Skeletal muscle tissue (tissue), 3 donors: ENCODE measurements at regions not wholly inside any gene's neighbourhood (a gene's known extent, or its start where the extent isn't known, plus 50 kb on each side); places are given as distances from the start of the nearest gene placed in this dataset.

ENCODE experiments used
- H3K27ac ChIP-seq: one replicate; pipeline ENCODE4 v1.7.0; 2013; ENCODE audit warnings: mild to moderate bottlenecking, low read depth, low read length, inconsistent platforms
- H3K27me3 ChIP-seq, 3 donors: one replicate each; pipeline ENCODE4 v1.7.0; 2013; ENCODE audit warnings: low read length in 3 of 3; ENCODE audit not compliant: control insufficient read depth in 3 of 3, insufficient read depth in 3 of 3
- H3K36me3 ChIP-seq, 3 donors: one replicate each; pipeline ENCODE4 v1.7.0; 2013; ENCODE audit warnings: low read length in 3 of 3; ENCODE audit not compliant: control insufficient read depth in 3 of 3, insufficient read depth in 3 of 3
- H3K4me1 ChIP-seq, 3 donors: one replicate each; pipeline ENCODE4 v1.7.0; 2013; ENCODE audit warnings: low read length in 3 of 3, mild to moderate bottlenecking in 3 of 3; ENCODE audit not compliant: control insufficient read depth in 3 of 3, insufficient read depth in 3 of 3
- H3K4me3 ChIP-seq, 3 donors: one replicate each; pipeline ENCODE4 v1.7.0; 2013; ENCODE audit warnings: low read length in 3 of 3
- H3K9ac ChIP-seq, 3 donors: one replicate each; pipeline ENCODE4 v1.7.0; 2013; ENCODE audit warnings: low read length in 3 of 3, mild to moderate bottlenecking in 3 of 3, moderate library complexity in 2 of 3, low read depth in 1 of 3
- H3K9me3 ChIP-seq, 3 donors: one replicate each; pipeline ENCODE4 v1.7.0; 2013; ENCODE audit warnings: low read length in 3 of 3; ENCODE audit not compliant: control insufficient read depth in 3 of 3
- donor health status: Osteomylitis.

DNA sequence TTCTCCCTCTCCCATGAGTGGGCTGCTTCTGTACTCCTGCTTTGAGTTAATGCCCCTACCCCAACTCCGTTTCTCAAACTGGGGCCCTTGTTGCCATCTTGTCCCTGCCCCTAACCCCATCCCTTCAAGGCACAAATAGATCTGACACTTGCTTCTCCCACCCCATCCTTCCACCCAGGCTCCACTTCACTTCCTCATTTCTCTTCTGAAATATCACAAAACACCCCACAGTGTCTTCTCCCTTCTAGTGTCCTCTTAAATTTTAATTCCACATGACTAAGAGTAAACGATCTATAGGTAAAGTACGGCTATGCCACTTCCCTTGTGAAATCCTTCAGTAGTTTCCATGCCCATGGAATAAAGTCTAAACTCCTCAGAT, 571.6 kb upstream of the NOX3 start:
- Histone ChIP-seq H3K27ac (no peak overlapping the region), H3K36me3 (no peaks in the 10 kb centered on the region), H3K9me3 (peaks cover 0 to 11% (median 0%) of the 10 kb centered on the region in 3 donors), H3K9ac (no peak overlapping the region), H3K4me3 (no peak overlapping the region), H3K27me3 (no peaks in the 10 kb centered on the region), H3K4me1 (no peaks in the 10 kb centered on the region)

DNA sequence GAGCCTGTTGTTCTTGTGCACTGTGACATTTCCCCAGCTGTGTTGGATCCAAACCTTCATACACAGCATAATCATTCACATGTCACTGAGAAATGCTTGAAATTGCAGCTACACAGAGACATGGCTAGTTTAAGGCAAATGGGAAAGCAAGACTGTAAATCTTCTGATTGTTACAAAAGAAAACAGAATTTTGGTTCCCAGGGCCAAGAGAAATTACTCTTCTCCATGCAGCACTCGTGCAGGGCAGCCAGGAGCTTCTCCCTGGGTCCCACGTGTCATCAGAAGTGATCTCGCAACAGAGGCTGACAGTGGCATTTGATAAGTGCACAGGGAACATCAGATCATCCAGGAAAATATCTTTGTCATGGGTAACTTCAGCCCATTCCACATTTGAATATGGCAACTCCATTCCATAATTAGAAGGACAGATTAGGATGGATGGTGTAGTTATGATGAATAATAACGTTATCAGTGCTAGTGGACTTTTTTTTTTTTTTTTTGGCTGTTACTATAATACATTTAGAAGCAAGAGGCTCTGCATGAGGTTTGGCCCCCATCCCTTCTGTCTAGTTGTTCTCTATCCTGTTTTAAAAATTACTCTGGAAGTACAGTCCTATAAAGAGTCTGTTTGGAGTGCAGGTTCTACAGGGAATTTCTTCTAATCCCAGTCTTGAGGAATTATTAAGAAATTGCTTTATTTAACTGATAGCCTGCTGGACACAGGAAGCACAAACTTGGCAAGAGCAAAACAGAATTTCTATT, 571.0 kb upstream of the NOX3 start:
- Histone ChIP-seq H3K9ac (no peak overlapping the region), H3K4me3 (no peak overlapping the region), H3K27ac (no peak overlapping the region), H3K27me3 (no peaks in the 10 kb centered on the region), H3K4me1 (peaks cover 0 to under 1% (median 0%) of the 10 kb centered on the region in 3 donors), H3K36me3 (no peaks in the 10 kb centered on the region), H3K9me3 (peaks cover 0 to 11% (median 0%) of the 10 kb centered on the region in 3 donors)

DNA sequence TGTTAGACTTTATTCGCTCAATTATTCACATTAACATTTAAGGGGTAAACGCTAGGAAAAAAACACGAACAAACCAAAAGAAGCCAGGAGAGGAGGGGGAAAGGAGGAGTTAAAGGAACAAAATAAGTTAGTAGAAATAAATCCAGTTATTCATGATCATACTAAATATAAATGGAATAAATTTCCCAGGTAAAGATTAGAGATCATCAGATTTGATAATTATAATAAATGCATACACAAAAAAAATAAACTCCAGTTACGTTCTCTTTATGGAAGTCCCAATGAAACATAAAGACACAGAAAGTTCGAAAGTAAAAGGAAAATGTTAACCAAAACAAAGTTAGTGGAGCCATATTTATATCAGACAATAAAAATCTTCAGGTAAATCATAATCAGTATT, 568.7 kb upstream of the NOX3 start:
- no peaks in the 10 kb centered on the region for H3K27me3 ChIP-seq
- H3K9me3 ChIP-seq = peaks cover 0 to 11% (median 0%) of the 10 kb centered on the region in 3 donors
- H3K4me1 ChIP-seq = peaks cover 2 to 6% (median 6%) of the 10 kb centered on the region in 3 donors
- no peak overlapping the region for H3K27ac ChIP-seq
- no peaks in the 10 kb centered on the region for H3K36me3 ChIP-seq
- H3K9ac ChIP-seq = no peak overlapping the region
- H3K4me3 ChIP-seq = no peak overlapping the region

DNA sequence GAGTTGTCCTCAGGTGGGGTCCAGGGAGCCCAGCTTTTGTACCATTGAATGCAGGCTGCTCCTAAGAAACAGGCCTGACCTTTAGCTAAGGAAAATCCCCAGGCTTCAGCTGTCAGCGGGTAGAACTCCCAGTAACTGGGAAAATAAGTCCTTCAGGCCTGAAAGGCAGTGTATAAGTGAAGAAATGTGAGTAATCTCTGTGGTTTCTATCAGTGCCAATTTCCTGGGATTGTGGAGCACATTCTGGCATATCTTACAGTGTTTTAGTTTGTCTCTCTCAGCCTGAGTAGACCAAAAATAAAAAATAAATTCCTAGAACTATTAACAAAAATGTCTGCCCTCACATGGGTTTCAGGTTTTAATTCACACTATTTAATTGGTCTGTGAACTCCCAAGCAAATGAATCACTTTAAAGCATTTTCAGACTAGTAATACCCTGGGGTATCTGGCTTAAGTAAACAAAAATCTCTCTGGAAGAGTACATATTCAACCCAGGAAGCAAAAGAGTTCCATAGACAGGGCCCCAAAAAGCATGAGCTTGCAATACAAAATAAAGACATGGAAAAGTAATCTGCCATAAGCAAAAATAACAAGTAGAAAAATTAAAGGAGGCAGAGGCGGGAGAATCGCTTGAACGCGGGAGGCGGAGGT, 566.2 kb upstream of the NOX3 start:
- no peak overlapping the region for H3K27ac ChIP-seq
- H3K36me3 ChIP-seq = no peaks in the 10 kb centered on the region
- peaks cover 2 to 6% (median 6%) of the 10 kb centered on the region in 3 donors for H3K4me1 ChIP-seq
- H3K27me3 ChIP-seq = no peaks in the 10 kb centered on the region
- no peak overlapping the region for H3K9ac ChIP-seq
- peaks cover 0 to 11% (median 0%) of the 10 kb centered on the region in 3 donors for H3K9me3 ChIP-seq
- H3K4me3 ChIP-seq = no peak overlapping the region

DNA sequence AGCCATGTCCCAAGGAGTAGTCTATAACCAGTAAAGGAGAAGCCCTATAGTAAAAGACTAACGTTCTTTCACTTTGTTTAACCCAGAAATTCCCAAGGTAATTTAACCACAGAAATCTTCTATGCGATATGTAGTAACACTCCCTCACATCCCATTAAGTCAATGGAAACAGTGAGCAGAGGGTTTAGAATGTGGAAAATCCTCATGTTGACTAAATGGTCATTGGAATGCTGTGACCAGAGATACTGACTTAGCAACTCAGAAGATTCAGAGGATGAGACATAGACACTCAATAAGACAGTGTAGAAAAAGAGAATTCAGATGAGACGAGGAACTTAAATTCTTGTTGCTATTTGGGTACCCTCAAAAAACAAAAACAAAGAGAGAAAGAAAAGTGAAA, 562.2 kb upstream of the NOX3 start:
- Histone ChIP-seq H3K9ac (no peak overlapping the region), H3K27me3 (no peaks in the 10 kb centered on the region), H3K9me3 (no peaks in the 10 kb centered on the region), H3K4me3 (no peak overlapping the region), H3K36me3 (no peaks in the 10 kb centered on the region), H3K27ac (no peak overlapping the region), H3K4me1 (peaks cover 2 to 6% (median 6%) of the 10 kb centered on the region in 3 donors)

DNA sequence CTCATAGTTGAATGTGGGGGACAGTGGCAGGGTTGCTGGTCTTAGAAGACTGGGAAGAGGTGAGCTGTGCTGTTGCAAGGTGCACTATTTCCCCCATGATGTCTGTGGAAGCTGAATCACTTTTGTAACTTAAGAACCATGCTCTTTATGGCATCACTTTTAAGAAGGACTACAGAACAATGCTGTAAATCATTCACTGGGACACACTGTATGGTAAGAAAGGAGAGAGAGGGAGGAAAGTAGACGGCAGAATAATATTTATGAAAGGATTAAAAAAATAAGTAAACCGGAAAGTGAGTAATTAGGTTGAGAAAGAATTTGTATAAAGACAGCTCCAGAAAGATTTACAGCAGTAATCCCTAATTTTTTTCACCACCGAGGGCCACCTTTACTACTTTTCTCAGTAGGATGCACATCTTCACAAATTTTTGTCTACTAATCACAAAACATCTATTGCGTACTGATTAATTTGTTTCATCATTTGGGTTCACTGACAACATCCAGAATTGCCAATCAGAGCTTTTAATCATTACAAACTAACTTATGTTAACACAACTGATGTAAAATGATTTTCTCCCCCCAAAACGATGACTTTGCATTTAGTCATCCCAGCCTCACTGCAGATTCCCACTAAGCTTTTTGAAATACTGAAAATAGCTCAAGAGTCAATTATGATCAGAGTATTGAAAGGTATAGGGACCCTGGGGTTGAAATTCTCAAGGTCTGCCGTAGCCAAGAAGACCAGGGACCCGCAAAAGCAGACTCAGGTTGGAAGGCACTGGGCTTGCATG, 560.7 kb upstream of the NOX3 start:
- no peak overlapping the region for H3K9ac ChIP-seq
- no peak overlapping the region for H3K4me3 ChIP-seq
- peaks cover under 1 to 4% (median 4%) of the 10 kb centered on the region in 3 donors for H3K4me1 ChIP-seq

DNA sequence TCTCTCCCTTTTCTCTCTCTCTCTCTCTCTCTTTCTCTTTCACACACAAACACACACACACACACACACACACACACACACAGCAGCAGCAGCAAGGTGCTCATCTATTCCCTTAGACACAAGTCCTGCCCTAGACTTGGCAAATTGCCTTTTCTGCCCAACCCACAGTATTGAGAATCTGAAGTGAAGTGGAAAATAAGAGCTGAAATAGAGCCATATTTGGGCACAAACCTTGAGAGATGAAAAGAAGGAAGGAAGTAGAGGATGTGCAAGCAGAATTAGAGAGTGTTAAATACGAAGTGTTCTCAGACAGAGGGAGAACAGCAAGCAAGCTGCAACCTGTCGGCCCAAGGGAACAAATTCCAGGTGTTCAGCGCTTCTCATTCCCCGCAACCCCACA, 557.5 kb upstream of the NOX3 start:
- Histone ChIP-seq H3K9ac (no peak overlapping the region), H3K27me3 (no peaks in the 10 kb centered on the region), H3K9me3 (no peaks in the 10 kb centered on the region), H3K4me1 (no peaks in the 10 kb centered on the region), H3K36me3 (no peaks in the 10 kb centered on the region), H3K27ac (no peak overlapping the region), H3K4me3 (no peak overlapping the region)

More for the DNA sequence above, 560.7 kb upstream of the NOX3 start:
- Histone ChIP-seq H3K9me3 (no peaks in the 10 kb centered on the region), H3K27me3 (no peaks in the 10 kb centered on the region), H3K36me3 (no peaks in the 10 kb centered on the region), H3K27ac (no peak overlapping the region)

DNA sequence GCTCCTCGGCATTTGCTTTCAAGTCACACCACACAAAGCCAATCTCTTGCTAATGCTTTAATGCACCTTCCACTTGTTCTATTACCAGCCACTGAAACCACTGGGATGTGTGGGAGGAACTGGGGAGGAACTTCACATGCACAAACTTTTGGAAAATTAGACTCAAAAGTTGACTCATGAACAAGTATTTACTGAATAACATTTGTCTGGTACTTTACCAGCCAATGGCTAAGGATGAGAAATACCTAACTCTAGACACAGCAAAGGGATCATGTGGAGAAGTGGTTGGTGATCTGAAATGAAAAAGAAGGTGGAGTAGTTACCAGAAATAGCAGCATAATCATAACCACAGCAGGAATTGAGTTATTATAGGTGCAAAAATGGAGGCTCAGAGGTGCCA, 554.0 kb upstream of the NOX3 start:
- Histone ChIP-seq H3K9me3 (no peaks in the 10 kb centered on the region), H3K9ac (no peak overlapping the region), H3K4me1 (no peaks in the 10 kb centered on the region), H3K4me3 (no peak overlapping the region), H3K27ac (no peak overlapping the region), H3K36me3 (no peaks in the 10 kb centered on the region), H3K27me3 (no peaks in the 10 kb centered on the region)

DNA sequence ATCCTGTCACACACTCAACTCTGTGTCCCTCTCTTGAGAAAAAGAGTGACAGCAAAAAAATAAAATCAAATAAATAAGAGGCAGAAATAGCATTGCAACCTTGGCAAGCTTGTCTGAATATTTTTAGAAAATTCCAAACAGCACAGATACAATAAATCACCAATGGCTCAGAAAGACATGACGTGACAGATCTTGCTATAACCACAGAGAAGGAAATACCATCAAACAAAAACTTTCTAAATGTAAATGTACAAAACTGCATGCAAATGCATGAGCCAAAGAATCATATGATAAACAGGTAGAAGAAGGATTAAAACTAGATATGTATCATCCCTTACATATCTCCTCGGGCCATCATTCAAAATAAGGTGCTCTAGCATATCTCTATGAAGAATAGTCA, 549.2 kb upstream of the NOX3 start:
- H3K27ac ChIP-seq = no peak overlapping the region
- no peak overlapping the region for H3K4me3 ChIP-seq
- no peak overlapping the region for H3K9ac ChIP-seq
- no peaks in the 10 kb centered on the region for H3K4me1 ChIP-seq
- H3K9me3 ChIP-seq = no peaks in the 10 kb centered on the region
- H3K36me3 ChIP-seq = no peaks in the 10 kb centered on the region
- no peaks in the 10 kb centered on the region for H3K27me3 ChIP-seq

DNA sequence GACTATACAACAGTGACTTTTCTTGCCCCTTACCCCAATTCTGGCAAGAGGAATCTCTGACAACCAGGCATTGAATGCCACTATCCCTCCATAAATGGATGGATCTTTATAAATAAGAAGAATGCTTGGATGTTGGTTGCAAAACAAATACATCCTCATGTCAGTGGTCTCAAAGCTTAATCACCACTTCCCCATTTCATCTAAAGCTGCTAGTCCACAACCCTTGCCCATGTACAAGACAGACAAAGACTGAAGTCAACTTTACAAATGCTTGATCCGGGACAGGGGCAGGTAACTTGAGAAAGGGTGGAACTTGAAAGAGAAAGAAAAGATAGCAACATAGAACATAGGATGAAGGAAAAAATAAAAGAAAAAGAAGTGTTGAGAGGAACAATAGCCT, 540.5 kb upstream of the NOX3 start:
- Histone ChIP-seq H3K4me3 (no peak overlapping the region), H3K9me3 (no peaks in the 10 kb centered on the region), H3K27ac (no peak overlapping the region), H3K27me3 (no peaks in the 10 kb centered on the region), H3K4me1 (peaks cover 0 to 5% (median 0%) of the 10 kb centered on the region in 3 donors), H3K9ac (no peak overlapping the region), H3K36me3 (no peaks in the 10 kb centered on the region)
